ENCODE measurements at regions not wholly inside any gene's neighbourhood (a gene's known extent, or its start where the extent isn't known, plus 50 kb on each side); places are given as distances from the start of the nearest gene placed in this dataset.

DNA sequence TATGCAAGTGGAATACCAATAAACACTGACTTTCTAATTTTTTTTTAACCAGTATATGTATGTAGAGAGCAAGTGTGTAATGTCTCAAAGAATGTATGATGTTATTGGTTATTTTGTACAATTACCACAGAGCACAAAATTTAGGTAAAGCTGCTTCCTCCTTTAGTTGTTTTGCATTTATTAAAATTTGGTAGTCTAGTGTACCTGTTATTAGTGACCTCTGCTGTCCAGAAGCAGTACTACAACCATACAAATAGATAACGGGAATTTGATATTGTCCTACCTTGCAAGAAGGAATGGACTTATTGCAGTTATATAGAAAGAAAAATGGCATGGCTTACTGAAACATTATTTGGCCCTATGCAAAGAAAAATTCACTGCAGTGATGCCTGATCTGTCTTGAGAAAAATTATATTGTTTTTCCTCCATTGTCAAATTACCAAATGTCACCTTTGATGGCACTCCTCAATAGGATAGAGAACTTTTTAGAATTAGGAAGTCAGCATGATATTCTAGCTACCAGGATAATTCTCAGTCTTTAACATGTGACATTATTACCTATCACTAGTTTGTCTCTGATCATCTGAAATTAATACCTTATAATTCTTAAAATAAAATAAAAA lies 153.9 kb upstream of the RMST start:
- TF ChIP-seq, protein P1, sequence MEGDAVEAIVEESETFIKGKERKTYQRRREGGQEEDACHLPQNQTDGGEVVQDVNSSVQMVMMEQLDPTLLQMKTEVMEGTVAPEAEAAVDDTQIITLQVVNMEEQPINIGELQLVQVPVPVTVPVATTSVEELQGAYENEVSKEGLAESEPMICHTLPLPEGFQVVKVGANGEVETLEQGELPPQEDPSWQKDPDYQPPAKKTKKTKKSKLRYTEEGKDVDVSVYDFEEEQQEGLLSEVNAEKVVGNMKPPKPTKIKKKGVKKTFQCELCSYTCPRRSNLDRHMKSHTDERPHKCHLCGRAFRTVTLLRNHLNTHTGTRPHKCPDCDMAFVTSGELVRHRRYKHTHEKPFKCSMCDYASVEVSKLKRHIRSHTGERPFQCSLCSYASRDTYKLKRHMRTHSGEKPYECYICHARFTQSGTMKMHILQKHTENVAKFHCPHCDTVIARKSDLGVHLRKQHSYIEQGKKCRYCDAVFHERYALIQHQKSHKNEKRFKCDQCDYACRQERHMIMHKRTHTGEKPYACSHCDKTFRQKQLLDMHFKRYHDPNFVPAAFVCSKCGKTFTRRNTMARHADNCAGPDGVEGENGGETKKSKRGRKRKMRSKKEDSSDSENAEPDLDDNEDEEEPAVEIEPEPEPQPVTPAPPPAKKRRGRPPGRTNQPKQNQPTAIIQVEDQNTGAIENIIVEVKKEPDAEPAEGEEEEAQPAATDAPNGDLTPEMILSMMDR (IDR thresholded peaks at IDR 0.05; ENCODE audit: insufficient read depth, low read length), result peak; percentile 35
- TF ChIP-seq POLR2AphosphoS5 (IDR thresholded peaks at IDR 0.05; ENCODE audit: low read depth), result no peak
